GM12878 (cell line): ENCODE measurements at regions not wholly inside any gene's neighbourhood (a gene's known extent, or its start where the extent isn't known, plus 50 kb on each side); places are given as distances from the start of the nearest gene placed in this dataset.

Experiments
- ATAC-seq: fragments of 200-7000 bp; cut with Tn5 transposase; 3 replicates; pipeline ENCODE4 v1.9.1; 2020; ENCODE audit warnings: mild to moderate bottlenecking, moderate library complexity
- BruUV-seq: library from RNA; stranded (reverse); fragments of 400-500 nt; replicated peaks from 2 replicates; lab custom pipeline; 2021; lab: Mats Ljungman, UMichigan
- CTCF ChIA-PET: fragments of 300-600 bp; sonication (Branson Sonifier 250); formaldehyde crosslinking; extraction: SDS; loops from one replicate; lab custom pipeline; 2021; ENCODE audit warnings: inconsistent platforms; lab: Yijun Ruan, JAX
- POLR2A ChIA-PET: fragments of 350-600 bp; formaldehyde crosslinking; extraction: SDS; loops from one replicate; lab custom pipeline; 2021; ENCODE audit warnings: inconsistent platforms; lab: Charles Lee
- RAD21 ChIA-PET: fragments of 300-600 bp; sonication (Branson Sonifier 250); formaldehyde crosslinking; loops from one replicate; lab custom pipeline; 2023; ENCODE audit warnings: antibody characterized with exemption; ENCODE audit not compliant: unreplicated experiment; lab: Charles Lee
- SMC1A ChIA-PET: fragments of 300-600 bp; sonication (Branson Sonifier 250); formaldehyde crosslinking; loops from one replicate; lab custom pipeline; 2023; ENCODE audit not compliant: unreplicated experiment, uncharacterized antibody; lab: Charles Lee
- DNase-seq: peaks from one replicate; pipeline ENCODE4 v3.0.0-alpha.2; 2011; ENCODE audit warnings: low read depth, low spot score
- FAIRE-seq: peaks from 3 replicates; lab custom pipeline; 2011; peaks lifted over from hg19 to GRCh38; lab: Jason Lieb, UNC
- H2AFZ ChIP-seq: 2 replicates; pipeline ENCODE4 v1.6.0; 2011; ENCODE audit warnings: low read depth, low read length, control low read depth; ENCODE audit not compliant: control insufficient read depth
- H3K27ac ChIP-seq: 2 replicates; pipeline ENCODE4 v1.5.1; 2011; ENCODE audit warnings: control low read depth; ENCODE audit not compliant: control insufficient read depth, insufficient read depth
- H3K27me3 ChIP-seq, 2 experiments: replicated peaks in 1 of 2; 2 replicates each; pipeline versions ENCODE4 v1.6.0 to v1.6.1; 2011; ENCODE audit warnings: low read length in 1 of 2; ENCODE audit not compliant: control insufficient read depth in 2 of 2, insufficient read depth in 2 of 2
- H3K36me3 ChIP-seq, 2 experiments: 2 replicates each; pipeline ENCODE4 v1.5.1; 2011; ENCODE audit warnings: low read length in 1 of 2; ENCODE audit not compliant: control insufficient read depth in 2 of 2, insufficient read depth in 2 of 2
- H3K4me1 ChIP-seq: 2 replicates; pipeline ENCODE4 v1.6.1; 2011; ENCODE audit warnings: mild to moderate bottlenecking, low read length, moderate library complexity, mixed read lengths; ENCODE audit not compliant: control insufficient read depth, insufficient read depth
- H3K4me2 ChIP-seq: 2 replicates; pipeline ENCODE4 v1.6.0; 2011; ENCODE audit warnings: control low read depth; ENCODE audit not compliant: control insufficient read depth, insufficient read depth
- H3K4me3 ChIP-seq: fragments of 200-600 bp; sonication (generic); 2 replicates; pipeline ENCODE4 v1.5.1; 2016
- H3K79me2 ChIP-seq: 2 replicates; pipeline ENCODE4 v1.6.0; 2011; ENCODE audit warnings: low read length; ENCODE audit not compliant: control insufficient read depth, insufficient read depth
- H3K9ac ChIP-seq: 2 replicates; pipeline ENCODE4 v1.8.0; 2011; ENCODE audit warnings: low read length, control low read depth, mixed read lengths; ENCODE audit not compliant: control insufficient read depth, insufficient read depth
- H3K9me3 ChIP-seq: replicated peaks from 3 replicates; pipeline ENCODE4 v1.5.1; 2011; ENCODE audit warnings: mild to moderate bottlenecking, low read length; ENCODE audit not compliant: control insufficient read depth, insufficient read depth
- H4K20me1 ChIP-seq: 2 replicates; pipeline ENCODE4 v1.6.0; 2011; ENCODE audit not compliant: control insufficient read depth, insufficient read depth
- BACH1 ChIP-seq: fragments of 450-650 bp; IDR thresholded peaks from 2 replicates; pipeline ENCODE4 v1.6.1; 2017; ENCODE audit warnings: mild to moderate bottlenecking, borderline replicate concordance
- CBX5 ChIP-seq: sonication (generic); IDR thresholded peaks from 2 replicates; pipeline ENCODE4 v1.6.1; 2016; ENCODE audit warnings: low read depth, moderate library complexity, mild to moderate bottlenecking, inconsistent platforms
- EP300 ChIP-seq, 2 experiments: fragments of 150-350 bp in 1 of 2; IDR thresholded peaks; 2 replicates each; pipeline ENCODE4 v1.6.1; 2011 to 2012; ENCODE audit warnings: low read depth in 2 of 2, low read length in 2 of 2, borderline replicate concordance in 1 of 2, improper control_type of control experiment in 1 of 2, inconsistent platforms in 1 of 2; ENCODE audit not compliant: control insufficient read depth in 1 of 2
- HDAC2 ChIP-seq: fragments of 200-600 bp; sonication (generic); IDR thresholded peaks from 2 replicates; pipeline ENCODE4 v1.6.1; 2017
- HSF1 ChIP-seq: fragments of 150-350 bp; IDR thresholded peaks from 2 replicates; pipeline ENCODE4 v1.6.1; 2014; ENCODE audit warnings: mild to moderate bottlenecking, low read depth, low read length
- JUND ChIP-seq: IDR thresholded peaks from 2 replicates; pipeline ENCODE4 v1.6.1; 2012; ENCODE audit warnings: low read depth, mild to moderate bottlenecking, low read length, improper control_type of control experiment, moderate library complexity
- MAX ChIP-seq: IDR thresholded peaks from 2 replicates; pipeline ENCODE4 v1.6.1; 2012; ENCODE audit warnings: low read depth, low read length, improper control_type of control experiment
- MEF2A ChIP-seq: IDR thresholded peaks from 2 replicates; pipeline ENCODE4 v1.6.1; 2011; ENCODE audit warnings: low read depth, mild to moderate bottlenecking, low read length, moderate library complexity; ENCODE audit not compliant: insufficient read depth
- MEF2B ChIP-seq: fragments of 450-650 bp; IDR thresholded peaks from 2 replicates; pipeline ENCODE4 v1.6.1; 2018; ENCODE audit warnings: mild to moderate bottlenecking, moderate library complexity; ENCODE audit not compliant: partially characterized antibody, poor library complexity, severe bottlenecking
- MTA3 ChIP-seq: IDR thresholded peaks from 2 replicates; pipeline ENCODE4 v1.6.1; 2012; ENCODE audit warnings: low read length, inconsistent platforms, borderline replicate concordance
- NR2F1 ChIP-seq: fragments of 450-650 bp; conservative IDR thresholded peaks from 2 replicates; pipeline ENCODE4 v1.6.1; 2017; ENCODE audit warnings: mild to moderate bottlenecking
- PKNOX1 ChIP-seq: fragments of 450-650 bp; IDR thresholded peaks from 2 replicates; pipeline ENCODE4 v1.6.1; 2016; ENCODE audit warnings: mild to moderate bottlenecking
- PML ChIP-seq: IDR thresholded peaks from 2 replicates; pipeline ENCODE4 v1.6.1; 2012; ENCODE audit warnings: low read length, inconsistent platforms
- TCF12 ChIP-seq: IDR thresholded peaks from 2 replicates; pipeline ENCODE4 v1.6.1; 2011; ENCODE audit warnings: low read depth, mild to moderate bottlenecking, low read length
- ZBTB40 ChIP-seq: fragments of 450-650 bp; IDR thresholded peaks from 2 replicates; pipeline ENCODE4 v1.6.1; 2016; ENCODE audit warnings: mild to moderate bottlenecking, moderate library complexity, borderline replicate concordance
- ZNF217 ChIP-seq: fragments of 450-650 bp; IDR thresholded peaks from 2 replicates; pipeline ENCODE4 v1.6.1; 2017; ENCODE audit warnings: antibody characterized with exemption, mild to moderate bottlenecking
- whole genome bisulfite sequencing: methylation state at CpG from one replicate; pipeline ENCODE4 v1.1.6; 2016; ENCODE audit warnings: low lambda C conversion rate; ENCODE audit not compliant: insufficient replicate concordance, insufficient coverage; ENCODE audit errors: missing lambda C conversion rate; 5-methylcytosine and 5-hydroxymethylcytosine counted together
- in situ Hi-C: fragments of 300-500 bp; cut with MboI; formaldehyde crosslinking; loops from 9 replicates; pipeline ENCODE4 v1.14.3; 2018; ENCODE audit warnings: mixed read lengths
- intact Hi-C: fragments of 100-400 bp; cut with micrococcal nuclease; formaldehyde crosslinking; loops from one replicate; pipeline ENCODE4 v1.14.2; 2022; ENCODE audit not compliant: unreplicated experiment

GRCh38 chr6:22366214-22366613, 69.4 kb upstream of the PRL start:
- ChIA-PET POLR2A (no interaction called here), SMC1A (interaction anchor here (1.2 to 1.3 kb wide), 2 partner anchors 13 to 339 kb away, joined by 3 read pairs; no protein-coding TSS in a partner anchor), RAD21 (no interaction called here), CTCF (no interaction called here)
- no peak overlapping the region for H2AFZ ChIP-seq
- H3K9ac ChIP-seq, result no peak overlapping the region
- in situ Hi-C loops, result no loop called here
- H3K4me2 ChIP-seq, result no peak overlapping the region
- intact Hi-C loops, result loop anchor here (10.0 kb wide), 1 partner anchor 519 kb away; no protein-coding TSS in a partner anchor
- H3K27ac ChIP-seq, result no peak overlapping the region
- H4K20me1 ChIP-seq, result no peaks in the 10 kb centered on the region
- peaks cover 13% of the 10 kb centered on the region; the same call in 1 of the 2 replicates for H3K4me1 ChIP-seq
- WGBS, result 21% methylated on average over 4 of the region's 4 CpGs
- H3K9me3 ChIP-seq, result no peaks in the 10 kb centered on the region; the same call in 1 of the 3 replicates
- H3K4me3 ChIP-seq, result no peak overlapping the region
- FAIRE-seq (no peak), ATAC-seq (no peak), DNase-seq (no peak)
- H3K36me3 ChIP-seq, result no peaks in the 10 kb centered on the region
- BruUV-seq, result no TSS peak
- H3K27me3 ChIP-seq, result no peaks in the 10 kb centered on the region
- H3K79me2 ChIP-seq, result no peaks in the 10 kb centered on the region
- TF ChIP-seq TCF12, result no peak
- no peak for TF ChIP-seq JUND
- TF ChIP-seq MEF2B, result no peak
- TF ChIP-seq ZBTB40, result no peak
- no peak for TF ChIP-seq PML
- no peak for TF ChIP-seq PKNOX1
- TF ChIP-seq NR2F1, result no peak
- no peak for TF ChIP-seq MEF2A
- TF ChIP-seq ZNF217, result no peak
- TF ChIP-seq CBX5, result no peak
- TF ChIP-seq MTA3, result no peak
- no peak for TF ChIP-seq BACH1
- no peak for TF ChIP-seq MAX
- TF ChIP-seq HSF1, result no peak
- TF ChIP-seq HDAC2, result no peak
- TF ChIP-seq EP300 (IDR thresholded peaks at IDR 0.05; ENCODE audit: borderline replicate concordance in 1 of 2, control insufficient read depth in 1 of 2, low read depth in 2 of 2, low read length in 2 of 2), result no peak
